H9 (cell line): ENCODE measurements at regions not wholly inside any gene's neighbourhood (a gene's known extent, or its start where the extent isn't known, plus 50 kb on each side); places are given as distances from the start of the nearest gene placed in this dataset.

ENCODE experiments used
- DNase-seq: peaks from one replicate; pipeline ENCODE4 v3.0.0-alpha.2; 2017
- H2AFZ ChIP-seq: one replicate; pipeline ENCODE4 v1.6.1; 2013; ENCODE audit warnings: mild to moderate bottlenecking, low read length, control low read depth, moderate library complexity
- H2AK5ac ChIP-seq: 2 replicates; pipeline ENCODE4 v1.6.1; 2013; ENCODE audit warnings: low read length, control low read depth, mixed read lengths; ENCODE audit not compliant: insufficient read length
- H2BK120ac ChIP-seq: one replicate; pipeline ENCODE4 v1.6.1; 2013; ENCODE audit warnings: low read depth, mild to moderate bottlenecking, low read length, control low read depth, inconsistent platforms; ENCODE audit not compliant: poor library complexity, severe bottlenecking
- H2BK12ac ChIP-seq: 2 replicates; pipeline ENCODE4 v1.6.1; 2013; ENCODE audit warnings: low read length, control low read depth, mixed read lengths, low read depth; ENCODE audit not compliant: insufficient read length
- H2BK15ac ChIP-seq: 2 replicates; pipeline ENCODE4 v1.6.1; 2013; ENCODE audit warnings: low read depth, low read length, control low read depth
- H2BK20ac ChIP-seq: one replicate; pipeline ENCODE4 v1.6.1; 2013; ENCODE audit warnings: low read depth, mild to moderate bottlenecking, low read length, control low read depth, inconsistent platforms; ENCODE audit not compliant: poor library complexity, severe bottlenecking
- H2BK5ac ChIP-seq: 2 replicates; pipeline ENCODE4 v1.6.1; 2013; ENCODE audit warnings: low read length, control low read depth, mixed read lengths; ENCODE audit not compliant: insufficient read length
- H3K14ac ChIP-seq: 2 replicates; pipeline ENCODE4 v1.6.1; 2013; ENCODE audit warnings: low read length, control low read depth; ENCODE audit not compliant: insufficient read depth
- H3K18ac ChIP-seq: 2 replicates; pipeline ENCODE4 v1.6.1; 2013; ENCODE audit warnings: low read depth, mild to moderate bottlenecking, mixed read lengths, low read length, control low read depth; ENCODE audit not compliant: insufficient read length
- H3K23ac ChIP-seq: 2 replicates; pipeline ENCODE4 v1.6.1; 2013; ENCODE audit warnings: low read length, control low read depth, mixed read lengths, low read depth; ENCODE audit not compliant: insufficient read length
- H3K23me2 ChIP-seq: 2 replicates; pipeline ENCODE4 v1.6.1; 2013; ENCODE audit warnings: low read depth, mild to moderate bottlenecking, mixed read lengths, low read length, control low read depth; ENCODE audit not compliant: insufficient read length, poor library complexity, severe bottlenecking
- H3K27ac ChIP-seq: 2 replicates; pipeline ENCODE4 v1.5.1; 2013; ENCODE audit warnings: low read length, control low read depth, mixed read lengths, low read depth; ENCODE audit not compliant: insufficient read length
- H3K27me3 ChIP-seq: 2 replicates; pipeline ENCODE4 v1.6.1; 2013; ENCODE audit warnings: low read length, control low read depth, inconsistent platforms; ENCODE audit not compliant: insufficient read depth
- H3K4ac ChIP-seq: 2 replicates; pipeline ENCODE4 v1.6.1; 2013; ENCODE audit warnings: low read depth, mild to moderate bottlenecking, control low read depth, inconsistent platforms, low read length, moderate library complexity
- H3K4me1 ChIP-seq: 2 replicates; pipeline ENCODE4 v1.6.1; 2013; ENCODE audit warnings: low read length, control low read depth, inconsistent platforms; ENCODE audit not compliant: insufficient read depth
- H3K4me2 ChIP-seq: 2 replicates; pipeline ENCODE4 v1.6.1; 2013; ENCODE audit warnings: low read length, control low read depth, mixed read lengths; ENCODE audit not compliant: insufficient read length, insufficient read depth
- H3K56ac ChIP-seq: 2 replicates; pipeline ENCODE4 v1.6.1; 2013; ENCODE audit warnings: low read depth, mild to moderate bottlenecking, mixed read lengths, low read length, control low read depth; ENCODE audit not compliant: insufficient read length
- H3K79me1 ChIP-seq: 2 replicates; pipeline ENCODE4 v1.6.1; 2013; ENCODE audit warnings: low read depth, mild to moderate bottlenecking, moderate library complexity, low read length, control low read depth, inconsistent platforms; ENCODE audit not compliant: insufficient read depth, poor library complexity, severe bottlenecking
- H3K79me2 ChIP-seq: 2 replicates; pipeline ENCODE4 v1.6.1; 2013; ENCODE audit warnings: low read length, control low read depth, inconsistent platforms; ENCODE audit not compliant: insufficient read depth
- H3K9ac ChIP-seq: 2 replicates; pipeline ENCODE4 v1.6.1; 2013; ENCODE audit warnings: low read length, control low read depth, mixed read lengths; ENCODE audit not compliant: insufficient read length; ENCODE audit errors: extremely low read depth
- H3K9me3 ChIP-seq: one replicate; pipeline ENCODE4 v1.6.1; 2013; ENCODE audit warnings: low read depth, low read length, inconsistent platforms; ENCODE audit not compliant: control insufficient read depth
- H3T11ph ChIP-seq: one replicate; pipeline ENCODE4 v1.6.1; 2013; ENCODE audit warnings: mild to moderate bottlenecking, low read length, control low read depth, inconsistent platforms
- H4K20me1 ChIP-seq: one replicate; pipeline ENCODE4 v1.6.1; 2013; ENCODE audit not compliant: control insufficient read depth, insufficient read length, insufficient read depth
- H4K5ac ChIP-seq: 2 replicates; pipeline ENCODE4 v1.6.1; 2013; ENCODE audit warnings: low read depth, mild to moderate bottlenecking, mixed read lengths, low read length, control low read depth; ENCODE audit not compliant: insufficient read length
- H4K8ac ChIP-seq: replicated peaks from 2 replicates; pipeline ENCODE4 v1.6.1; 2013; ENCODE audit warnings: low read length, control low read depth, mixed read lengths, low read depth; ENCODE audit not compliant: insufficient read length
- H4K91ac ChIP-seq: 2 replicates; pipeline ENCODE4 v1.6.1; 2013; ENCODE audit warnings: low read depth, mild to moderate bottlenecking, moderate library complexity, mixed read lengths, low read length, control low read depth; ENCODE audit not compliant: insufficient read length
- H3K27ac Mint-ChIP-seq, 3 experiments: 2 replicates in 2 of 3; 3 replicates in 1 of 3; pipeline ENCODE4 v1.8.0; 2020 to 2021; ENCODE audit warnings: mixed read lengths in 3 of 3, mild to moderate bottlenecking in 1 of 3, moderate library complexity in 1 of 3
- H3K27me3 Mint-ChIP-seq: 2 replicates; pipeline ENCODE4 v1.8.0; 2021; ENCODE audit warnings: low read depth, mild to moderate bottlenecking, moderate library complexity, mixed read lengths
- H3K36me3 Mint-ChIP-seq, 3 experiments: 2 replicates in 2 of 3; 3 replicates in 1 of 3; pipeline ENCODE4 v1.8.0; 2020 to 2021; ENCODE audit warnings: low read depth in 3 of 3, mixed read lengths in 3 of 3; ENCODE audit not compliant: insufficient read depth in 1 of 3
- H3K4me1 Mint-ChIP-seq, 2 experiments: 2 replicates each; pipeline ENCODE4 v1.8.0; 2020; ENCODE audit warnings: mixed read lengths in 2 of 2
- H3K4me3 Mint-ChIP-seq, 2 experiments: 2 replicates in 1 of 2; 3 replicates in 1 of 2; pipeline ENCODE4 v1.8.0; 2020 to 2021; ENCODE audit warnings: mild to moderate bottlenecking in 2 of 2, mixed read lengths in 2 of 2, moderate library complexity in 1 of 2
- H3K9me3 Mint-ChIP-seq, 2 experiments: 2 replicates in 1 of 2; 3 replicates in 1 of 2; pipeline ENCODE4 v1.8.0; 2020; ENCODE audit warnings: mild to moderate bottlenecking in 2 of 2, mixed read lengths in 2 of 2, moderate library complexity in 1 of 2
- WGBS: extraction: QIAGEN DNeasy Blood & Tissue Kit; methylation state at CpG from one replicate; pipeline ENCODE4 v1.1.7; 2013; ENCODE audit warnings: missing lambda C conversion rate, low lambda C conversion rate, mixed read lengths; ENCODE audit not compliant: insufficient read length; ENCODE audit errors: extremely low coverage; 5-methylcytosine and 5-hydroxymethylcytosine counted together
- TF ChIP-seq, protein P1 (sequence below): fragments of 200-600 bp; sonication (generic); conservative IDR thresholded peaks from 3 replicates; pipeline ENCODE4 v1.8.0; 2021; ENCODE audit warnings: antibody characterized with exemption, mild to moderate bottlenecking

DNA sequence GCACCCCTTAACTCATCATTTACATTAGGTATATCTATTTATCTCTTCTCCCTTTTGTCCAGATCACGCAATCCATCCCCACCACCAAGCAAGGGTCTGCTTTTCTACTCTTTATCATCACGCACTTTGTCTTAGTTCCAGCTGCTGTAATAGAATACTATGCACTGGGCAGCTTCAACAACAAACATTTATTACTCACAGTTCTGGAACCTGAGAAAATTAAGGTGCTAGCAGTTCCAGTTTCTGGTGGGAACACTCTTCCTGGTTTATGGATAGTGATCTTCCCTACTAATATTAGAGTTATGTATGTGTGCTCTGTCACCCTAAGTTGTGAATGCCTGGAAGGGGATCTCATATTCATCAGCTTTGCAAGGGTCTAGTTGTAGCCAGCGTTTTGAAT, 687.0 kb downstream of the NTRK3 start:
- Histone ChIP-seq H3T11ph (no peak overlapping the region), H4K91ac (no peak overlapping the region), H3K56ac (no peak overlapping the region), H3K4ac (no peak overlapping the region), H2AK5ac (no peak overlapping the region), H2BK20ac (no peak overlapping the region), H3K23me2 (no peaks in the 10 kb centered on the region), H3K27me3 (no peaks in the 10 kb centered on the region), H2BK120ac (no peak overlapping the region), H2BK12ac (no peak overlapping the region), H3K4me1 (no peaks in the 10 kb centered on the region), H3K79me1 (no peaks in the 10 kb centered on the region), H4K8ac (no peak overlapping the region), H3K4me2 (no peak overlapping the region), H2BK15ac (no peak overlapping the region), H3K23ac (no peak overlapping the region), H3K27ac (no peak overlapping the region), H3K14ac (no peak overlapping the region), H3K9ac (no peak overlapping the region), H3K9me3 (no peaks in the 10 kb centered on the region), H3K79me2 (no peaks in the 10 kb centered on the region), H2AFZ (no peak overlapping the region), H3K18ac (no peak overlapping the region), H4K20me1 (no peaks in the 10 kb centered on the region), H4K5ac (no peak overlapping the region), H2BK5ac (no peak overlapping the region)
- no peak for DNase-seq
- H3K4me3 Mint-ChIP-seq = no peak overlapping the region
- H3K4me1 Mint-ChIP-seq = no peaks in the 10 kb centered on the region
- no peaks in the 10 kb centered on the region for H3K36me3 Mint-ChIP-seq
- H3K9me3 Mint-ChIP-seq = no peaks in the 10 kb centered on the region
- no CpG with 5 or more reads among the region's 3 CpGs for WGBS
- TF ChIP-seq, protein P1, sequence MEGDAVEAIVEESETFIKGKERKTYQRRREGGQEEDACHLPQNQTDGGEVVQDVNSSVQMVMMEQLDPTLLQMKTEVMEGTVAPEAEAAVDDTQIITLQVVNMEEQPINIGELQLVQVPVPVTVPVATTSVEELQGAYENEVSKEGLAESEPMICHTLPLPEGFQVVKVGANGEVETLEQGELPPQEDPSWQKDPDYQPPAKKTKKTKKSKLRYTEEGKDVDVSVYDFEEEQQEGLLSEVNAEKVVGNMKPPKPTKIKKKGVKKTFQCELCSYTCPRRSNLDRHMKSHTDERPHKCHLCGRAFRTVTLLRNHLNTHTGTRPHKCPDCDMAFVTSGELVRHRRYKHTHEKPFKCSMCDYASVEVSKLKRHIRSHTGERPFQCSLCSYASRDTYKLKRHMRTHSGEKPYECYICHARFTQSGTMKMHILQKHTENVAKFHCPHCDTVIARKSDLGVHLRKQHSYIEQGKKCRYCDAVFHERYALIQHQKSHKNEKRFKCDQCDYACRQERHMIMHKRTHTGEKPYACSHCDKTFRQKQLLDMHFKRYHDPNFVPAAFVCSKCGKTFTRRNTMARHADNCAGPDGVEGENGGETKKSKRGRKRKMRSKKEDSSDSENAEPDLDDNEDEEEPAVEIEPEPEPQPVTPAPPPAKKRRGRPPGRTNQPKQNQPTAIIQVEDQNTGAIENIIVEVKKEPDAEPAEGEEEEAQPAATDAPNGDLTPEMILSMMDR = no peak
- H3K27ac Mint-ChIP-seq = no peak overlapping the region
- H3K27me3 Mint-ChIP-seq = no peaks in the 10 kb centered on the region
